Testis (tissue), 2 donors: ENCODE measurements at regions not wholly inside any gene's neighbourhood (a gene's known extent, or its start where the extent isn't known, plus 50 kb on each side); places are given as distances from the start of the nearest gene placed in this dataset.

ENCODE experiments used
- CTCF ChIP-seq, 3 experiments: fragments of 450-650 bp in 2 of 3; fragments of 200-600 bp in 1 of 3; sonication (generic) in 1 of 3; IDR thresholded peaks; one replicate each; pipeline ENCODE4 v1.5.1; 2016 to 2019; ENCODE audit warnings: antibody characterized with exemption in 3 of 3, mild to moderate bottlenecking in 2 of 3, moderate library complexity in 1 of 3
- POLR2A ChIP-seq: fragments of 450-650 bp; IDR thresholded peaks from one replicate; pipeline ENCODE4 v1.6.1; 2017; ENCODE audit warnings: antibody characterized with exemption, mild to moderate bottlenecking, moderate library complexity

GRCh38 chr11:70597006-70597555 lies 198.8 kb downstream of the CTTN start:
- TF ChIP-seq CTCF (IDR thresholded peaks at IDR 0.05) (no peak), POLR2A (no peak)
